ENCODE measurements at regions not wholly inside any gene's neighbourhood (a gene's known extent, or its start where the extent isn't known, plus 50 kb on each side); places are given as distances from the start of the nearest gene placed in this dataset.
"Not testable (repeated sequence)": the region's sequence is repeated elsewhere in the genome, so short reads cannot be mapped to it uniquely, and the experiment has no call there.

DNA sequence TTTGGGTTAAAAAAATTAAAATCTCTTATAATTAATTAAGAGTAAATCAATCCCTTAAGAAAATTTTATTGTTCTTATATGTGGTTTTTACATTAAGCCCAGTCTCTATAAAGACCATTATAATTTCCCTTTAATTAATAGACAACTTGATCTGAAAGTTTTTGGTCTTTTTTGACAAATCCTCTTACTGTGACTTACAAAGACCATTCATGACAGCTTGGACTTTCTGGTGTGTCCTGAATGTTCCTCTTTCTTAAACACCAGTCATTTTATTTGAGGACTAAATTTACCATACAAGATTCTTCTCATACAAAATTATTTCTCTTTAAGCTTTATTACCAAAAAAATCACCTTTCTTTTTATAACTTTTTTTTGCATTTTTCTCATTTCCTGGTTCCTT lies 368.3 kb downstream of the ADGRD1 start:
- no peak for DNase-seq

DNA sequence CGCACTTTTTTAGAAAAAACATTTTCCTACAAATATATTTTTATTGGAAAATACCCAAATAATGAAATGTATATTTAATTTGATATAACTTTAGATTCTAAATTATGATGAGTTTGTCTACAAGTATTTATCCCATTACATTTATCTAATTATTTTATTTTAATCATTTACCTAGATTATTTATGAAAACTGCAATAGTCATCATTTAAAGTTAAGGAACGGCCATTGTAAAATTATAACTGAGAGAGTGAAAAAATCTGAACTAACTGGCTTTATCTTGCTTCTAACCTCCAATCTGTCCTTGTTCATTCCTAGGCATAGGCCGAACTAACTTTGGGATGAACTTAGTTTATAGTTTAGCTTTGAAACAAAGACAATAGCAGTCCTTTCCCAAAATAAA lies 368.8 kb downstream of the ADGRD1 start:
- not testable (repeated sequence) for DNase-seq

DNA sequence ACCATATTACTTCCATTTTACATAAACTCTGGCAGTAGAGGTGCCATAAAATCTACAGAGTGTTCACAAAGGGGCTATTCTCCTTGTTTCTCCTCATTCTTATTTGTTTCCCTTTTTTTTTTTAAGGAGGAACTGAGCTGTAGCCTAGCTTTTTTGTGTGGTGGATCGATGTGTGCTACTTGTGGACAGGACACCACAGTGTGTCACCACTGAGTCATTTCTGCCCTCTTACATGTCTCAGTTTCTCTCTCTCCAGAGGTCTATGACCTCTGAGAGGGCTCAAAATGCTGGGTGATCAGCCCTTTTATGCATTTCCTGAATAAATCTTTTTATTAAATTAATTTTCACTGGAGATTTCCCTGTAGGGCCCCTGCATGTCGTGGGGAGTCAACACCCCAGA lies 370.2 kb downstream of the ADGRD1 start:
- DNase-seq = no peak

DNA sequence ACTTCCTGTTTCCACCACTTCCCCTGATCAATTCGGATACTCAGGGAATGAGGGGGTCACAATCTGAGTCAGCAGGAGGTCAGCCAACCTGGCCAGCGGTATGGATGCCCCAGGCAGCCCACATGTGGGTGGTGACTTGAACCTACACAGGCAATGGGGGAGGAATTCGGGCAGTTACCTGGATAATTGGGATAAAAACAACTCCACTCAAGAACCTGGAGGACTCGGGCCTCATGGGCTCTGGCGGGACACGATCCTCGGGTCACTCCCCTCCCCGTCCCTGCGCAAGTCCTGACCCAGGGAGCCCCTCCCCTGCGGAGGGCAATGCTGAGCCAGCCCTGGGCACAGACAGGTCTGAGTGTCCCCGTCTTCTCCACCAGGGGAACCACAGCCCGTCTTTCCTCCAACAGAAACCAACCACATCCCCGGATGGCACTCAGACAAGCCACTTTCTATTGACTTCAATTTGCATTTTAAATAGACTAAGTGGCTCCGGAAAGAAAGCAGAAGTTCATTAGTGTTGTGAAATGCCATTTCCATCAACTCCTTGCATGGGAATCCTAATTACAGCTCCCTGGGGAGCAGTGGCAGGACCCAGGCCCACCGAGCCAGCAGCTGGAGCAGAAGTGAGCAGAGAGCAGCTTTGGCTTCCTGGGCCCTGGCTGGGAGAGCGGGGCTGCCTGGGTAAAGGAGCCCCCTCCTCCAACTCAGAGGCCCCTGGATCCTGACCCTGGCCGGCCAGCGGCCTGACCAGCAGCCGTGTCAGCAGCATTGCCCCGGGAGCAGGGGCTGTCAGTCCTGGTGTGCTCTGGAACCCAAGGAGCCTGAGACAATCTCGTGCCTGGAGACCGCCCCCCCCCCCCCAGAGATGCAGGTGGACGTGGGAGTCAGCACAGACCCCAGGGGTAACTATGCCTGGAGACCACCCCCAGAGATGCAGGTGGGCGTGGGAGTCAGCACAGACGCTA lies 374.1 kb downstream of the ADGRD1 start:
- DNase-seq = no peak

DNA sequence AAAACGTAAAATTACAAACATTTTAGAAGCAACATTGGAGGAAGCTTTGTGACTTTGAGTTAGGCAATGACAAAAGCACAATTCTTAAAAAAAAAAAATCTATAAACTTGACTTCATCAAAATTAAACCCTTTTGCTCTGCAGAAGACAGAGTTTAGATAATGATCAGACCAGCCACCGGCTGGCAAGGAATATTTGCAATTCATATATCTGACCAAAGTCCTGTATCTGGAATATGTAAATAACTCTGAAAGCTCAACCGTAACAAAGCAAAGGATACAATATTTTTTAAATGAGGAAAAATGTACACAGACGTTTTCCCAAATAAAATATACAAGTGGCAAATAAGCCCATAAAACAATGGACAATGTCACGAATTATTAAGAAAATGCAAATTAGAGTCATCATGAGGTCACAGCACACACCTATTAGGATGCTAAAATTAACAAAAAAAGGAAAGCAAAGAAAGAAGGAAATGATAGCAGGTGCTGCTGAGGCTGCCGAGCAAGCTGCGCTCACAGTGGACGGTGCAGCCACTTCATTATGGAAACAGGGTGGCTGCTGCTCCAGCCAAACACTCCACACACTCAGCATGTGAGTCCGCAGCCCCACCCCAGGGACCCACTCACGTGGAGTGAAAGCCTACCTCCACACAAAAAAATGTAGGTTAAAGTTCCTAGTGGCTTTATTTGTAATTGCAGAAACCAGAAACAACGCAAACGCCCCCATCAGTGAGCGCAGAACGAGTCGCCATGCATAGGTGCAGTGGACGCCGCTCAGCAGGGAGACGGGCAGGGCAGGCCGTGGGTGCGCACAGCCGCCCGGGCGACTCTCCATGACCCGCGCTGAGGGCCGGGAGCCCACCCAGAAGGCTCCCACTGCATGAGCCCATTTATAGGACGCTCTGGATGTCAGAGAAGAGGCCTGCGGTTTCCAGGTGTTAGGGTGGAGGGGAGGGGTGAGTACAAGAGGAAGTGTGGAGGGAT lies 375.4 kb downstream of the ADGRD1 start:
- not testable (repeated sequence) for DNase-seq

DNA sequence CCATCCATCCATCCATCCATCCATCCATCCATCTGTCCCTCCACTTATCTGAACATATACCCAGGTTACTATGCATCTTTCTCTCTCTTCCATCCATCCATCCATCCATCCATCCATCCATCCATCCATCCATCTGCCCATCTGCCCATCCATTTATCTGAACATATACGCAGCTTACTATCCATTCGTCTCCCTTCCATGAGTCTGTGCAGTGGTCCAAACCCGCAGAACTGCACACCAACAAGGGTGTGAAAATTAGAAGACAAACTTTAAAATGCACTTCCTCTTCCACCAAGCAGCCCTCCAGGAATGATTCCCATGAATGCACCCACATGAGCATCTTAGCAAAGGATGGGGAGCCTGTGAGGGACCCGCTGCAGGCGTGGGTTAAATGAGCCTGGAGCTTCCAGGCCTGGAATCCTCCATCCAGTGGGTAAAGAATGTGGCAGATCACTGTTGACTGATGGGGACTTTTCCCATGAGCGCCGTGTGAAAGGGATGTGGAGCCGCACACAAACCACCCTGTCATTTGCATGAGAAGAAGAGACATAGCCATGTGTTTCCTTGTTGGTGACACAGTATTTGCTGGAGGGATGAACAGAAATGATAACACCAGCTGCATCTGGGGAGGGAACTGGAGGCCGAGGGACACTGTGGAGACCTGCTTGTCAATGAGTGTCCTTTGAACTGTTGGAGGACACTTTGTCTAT lies 376.6 kb downstream of the ADGRD1 start:
- DNase-seq = no peak

DNA sequence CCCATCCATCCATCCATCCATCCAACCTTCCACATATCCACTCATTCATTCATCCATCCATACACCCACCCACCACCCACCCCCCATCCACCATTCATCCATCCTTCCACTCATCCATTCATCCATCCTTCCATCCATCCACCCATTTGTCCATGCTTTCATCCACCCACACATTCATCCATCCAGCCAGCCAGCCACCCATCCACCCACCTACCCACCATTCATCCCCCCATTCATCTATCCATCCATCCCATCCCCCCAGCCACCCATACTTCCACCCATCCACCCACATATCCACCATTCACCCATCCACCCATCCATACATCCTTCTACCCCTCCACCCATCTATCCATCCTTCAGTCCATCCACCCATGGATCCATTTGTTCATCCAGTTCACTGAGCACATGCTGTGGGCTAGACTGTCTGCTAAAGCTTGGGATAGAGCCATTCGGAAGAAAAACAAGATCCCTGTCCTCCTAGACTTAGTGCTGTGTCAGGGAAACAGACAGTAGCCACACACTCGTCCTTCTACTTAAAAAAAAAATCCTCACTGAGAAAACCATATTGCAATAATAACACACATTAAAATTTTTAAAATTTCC lies 377.5 kb downstream of the ADGRD1 start:
- DNase-seq = no peak

DNA sequence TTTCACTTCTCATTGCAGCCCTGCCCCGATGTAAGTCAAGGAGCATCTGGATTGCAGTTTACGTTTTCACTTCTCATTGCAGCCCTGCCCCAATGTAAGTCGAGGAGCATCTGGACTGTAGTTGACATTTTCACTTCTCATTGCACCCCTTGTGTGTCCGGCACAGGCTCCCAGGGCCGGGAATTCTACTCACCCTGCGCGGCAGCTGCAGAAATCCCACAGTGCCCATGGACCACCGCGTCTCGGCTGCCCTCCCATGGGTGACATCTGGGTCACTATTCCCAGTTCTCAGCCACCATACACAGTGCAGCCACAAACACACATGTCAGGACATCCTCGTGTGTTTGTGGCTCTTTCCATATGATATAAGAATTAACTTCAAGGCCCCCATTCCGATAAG lies 378.5 kb downstream of the ADGRD1 start:
- no peak for DNase-seq

DNA sequence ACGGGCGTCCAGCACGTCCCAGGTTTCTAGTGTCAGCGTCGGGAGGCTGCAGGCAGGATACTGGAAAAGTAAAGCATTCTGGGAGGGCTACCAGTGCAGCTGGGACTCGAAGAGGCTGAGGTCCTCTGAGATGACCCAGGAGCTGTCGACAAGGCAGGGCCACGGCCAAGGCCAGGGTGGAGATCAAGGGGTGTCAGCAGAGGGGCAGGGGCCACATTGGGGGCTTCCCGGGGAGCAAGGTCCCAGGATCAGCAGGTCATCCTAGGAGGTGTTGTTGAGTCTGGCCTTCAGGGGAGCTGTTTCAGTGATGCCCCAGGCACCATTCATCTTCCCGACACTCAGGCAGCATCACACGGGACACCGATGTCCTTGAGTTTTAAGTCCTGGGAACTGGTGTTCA lies 377.8 kb upstream of the SFSWAP start:
- no peak for DNase-seq

DNA sequence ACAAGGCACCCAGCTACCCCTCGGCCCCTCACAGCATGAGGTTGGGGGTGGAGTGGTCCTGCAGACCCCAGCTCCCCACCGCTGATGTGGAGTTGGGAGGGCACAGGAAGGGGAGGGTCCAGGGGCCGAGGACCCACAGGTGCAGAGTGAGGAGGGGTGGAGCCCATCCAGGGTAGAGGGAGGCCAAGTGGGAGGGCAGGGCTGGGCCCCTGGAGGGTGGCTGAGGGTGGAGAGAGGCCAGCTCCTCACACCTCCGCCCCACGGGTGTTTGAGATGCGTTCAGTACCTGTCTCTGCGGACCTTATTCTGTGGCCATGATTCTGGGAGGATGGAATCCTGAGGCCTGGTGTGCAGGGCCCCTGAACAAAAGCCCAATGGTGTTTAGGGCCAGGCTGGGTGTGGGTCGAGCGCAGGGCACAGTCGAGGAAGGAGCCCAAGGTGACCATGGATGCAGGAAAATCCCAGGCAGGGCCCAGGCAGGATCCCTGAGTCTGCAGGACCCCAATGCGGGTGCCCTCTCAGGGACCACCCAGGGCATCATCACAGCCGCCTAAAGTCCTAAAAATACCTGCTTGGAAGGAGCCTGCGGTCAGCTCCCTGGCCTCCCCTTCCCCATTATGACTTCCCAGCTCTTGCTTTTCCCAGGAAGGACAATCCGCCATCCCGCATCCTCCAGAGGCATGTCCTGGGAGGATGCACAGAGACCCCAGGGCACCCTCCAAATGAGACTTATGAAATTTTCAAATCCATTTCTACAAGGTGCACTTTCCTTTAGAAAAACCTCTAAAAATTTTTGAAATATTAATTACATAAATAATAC lies 377.1 kb upstream of the SFSWAP start:
- DNase-seq = no peak

DNA sequence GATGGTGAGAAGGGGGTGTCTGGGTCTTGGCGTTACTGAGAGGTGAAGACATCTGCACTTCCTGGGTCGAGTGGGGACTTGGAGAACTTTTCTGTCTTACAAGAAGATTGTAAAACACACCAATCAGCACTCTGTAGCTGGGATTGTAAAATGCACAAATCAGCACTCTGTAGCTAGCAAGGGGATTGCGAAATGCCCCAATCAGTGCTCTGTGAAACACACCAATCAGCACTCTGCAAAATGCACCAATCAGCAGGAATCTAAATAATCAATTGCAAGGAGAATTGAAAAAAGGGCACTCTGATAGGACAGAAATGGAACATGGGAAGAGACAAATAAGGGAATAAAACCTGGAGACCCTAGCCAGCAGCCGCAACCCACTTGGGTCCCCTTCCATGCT lies 376.1 kb upstream of the SFSWAP start:
- DNase-seq = no peak

DNA sequence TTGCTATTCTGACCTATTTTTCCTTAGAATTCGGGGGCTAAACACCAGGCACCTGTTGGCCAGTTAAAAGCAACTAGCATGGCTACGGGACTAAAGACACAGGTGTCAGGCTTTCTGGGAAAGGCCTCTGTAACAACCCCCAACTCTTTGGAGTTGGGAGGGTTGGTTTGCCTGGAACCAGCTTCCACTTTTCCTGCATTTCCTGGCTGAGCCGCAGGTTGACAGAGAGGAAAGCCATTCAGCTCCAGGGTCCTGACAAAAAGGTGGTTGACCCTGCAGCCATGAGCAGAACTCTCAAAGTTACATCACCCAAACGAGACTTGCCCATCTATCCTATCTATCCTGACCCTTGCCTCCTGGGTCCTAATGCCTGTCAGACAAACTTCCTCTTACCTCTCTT lies 375.4 kb upstream of the SFSWAP start:
- no peak for DNase-seq

DNA sequence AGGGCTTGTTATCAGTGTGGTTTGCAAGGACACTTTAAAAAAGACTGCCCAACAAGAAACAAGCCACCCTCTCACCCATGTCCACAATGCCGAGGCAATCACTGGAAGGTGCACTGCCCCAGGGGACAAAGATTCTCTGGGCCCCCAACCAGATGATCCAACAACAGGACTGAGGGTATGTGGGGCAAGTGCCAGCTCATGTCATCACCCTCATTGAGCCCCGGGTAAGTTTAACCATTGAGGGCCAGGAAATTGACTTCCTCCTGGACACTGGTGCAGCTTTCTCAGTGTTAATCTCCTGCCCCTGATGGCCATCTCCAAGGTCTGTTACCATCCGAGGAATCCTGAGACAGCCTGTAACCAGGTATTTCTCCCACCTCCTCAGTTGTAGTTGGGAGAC lies 373.0 kb upstream of the SFSWAP start:
- DNase-seq = not testable (repeated sequence)

DNA sequence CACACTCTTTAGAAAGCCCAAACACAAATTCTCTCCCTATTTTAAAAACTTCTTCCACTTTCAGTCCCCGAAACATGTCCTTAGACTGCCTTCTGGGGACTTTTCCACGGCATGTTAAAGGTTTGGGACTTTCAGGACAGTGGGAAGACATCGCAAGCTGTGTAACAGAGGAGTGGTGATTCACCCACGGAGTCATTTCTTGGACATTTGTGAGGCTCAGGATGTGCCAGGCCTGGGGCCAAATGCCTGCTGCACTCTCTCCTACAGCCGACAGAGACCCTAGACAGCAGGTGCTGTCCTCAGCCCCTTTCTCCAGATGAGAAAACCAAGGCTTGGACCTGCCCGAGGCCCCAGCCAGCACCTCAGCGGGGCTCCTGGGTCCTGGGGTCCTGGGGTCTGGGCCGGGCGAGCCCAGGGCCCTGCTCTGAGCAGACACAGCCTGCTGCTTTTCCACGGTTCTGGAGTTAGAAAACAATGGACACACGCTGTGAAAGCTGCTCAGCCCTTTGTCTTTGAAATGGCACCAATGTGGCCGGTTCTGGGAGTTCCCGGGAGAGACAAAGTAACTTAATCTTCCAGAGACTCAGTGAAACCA lies 370.2 kb upstream of the SFSWAP start:
- DNase-seq = no peak

DNA sequence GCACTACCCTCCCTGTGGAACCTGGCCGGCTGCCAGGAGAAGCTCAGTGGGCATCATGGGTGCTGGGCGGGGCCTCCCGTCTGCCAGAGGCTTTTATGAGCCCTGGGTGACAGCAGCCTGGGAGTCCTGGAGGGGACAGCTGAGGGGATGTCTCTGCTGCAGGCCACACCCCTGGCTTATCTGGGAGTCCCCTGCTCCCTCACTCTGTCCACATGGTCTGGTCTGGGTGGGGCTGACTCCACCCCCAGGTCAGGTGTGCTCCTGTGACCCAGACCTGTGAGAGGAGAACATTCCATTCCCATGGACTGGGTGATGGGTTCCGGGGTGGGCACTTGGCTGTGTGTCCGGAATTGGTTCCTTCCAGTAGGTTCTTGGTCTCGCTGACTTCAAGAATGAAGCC lies 369.3 kb upstream of the SFSWAP start:
- DNase-seq = not testable (repeated sequence)

DNA sequence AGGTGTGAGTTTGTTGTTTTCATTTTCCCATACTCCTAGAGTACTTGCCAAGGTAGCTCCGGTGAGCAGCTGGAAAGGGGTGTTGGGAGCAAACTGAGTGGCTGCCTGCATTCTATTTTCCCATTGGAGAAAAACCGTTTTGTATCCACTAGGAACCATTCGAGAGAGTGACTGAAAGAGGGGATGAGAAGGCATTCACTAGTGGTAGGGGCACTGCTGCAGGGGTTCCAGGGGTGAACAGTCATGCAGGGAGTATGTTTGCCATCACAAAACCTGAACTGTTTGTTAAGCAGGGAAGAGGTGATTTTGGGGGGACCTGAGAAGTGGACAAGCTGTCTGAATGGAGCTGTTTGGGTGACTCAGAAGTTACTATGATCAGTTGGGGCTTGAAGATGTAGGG lies 367.5 kb upstream of the SFSWAP start:
- DNase-seq = not testable (repeated sequence)

DNA sequence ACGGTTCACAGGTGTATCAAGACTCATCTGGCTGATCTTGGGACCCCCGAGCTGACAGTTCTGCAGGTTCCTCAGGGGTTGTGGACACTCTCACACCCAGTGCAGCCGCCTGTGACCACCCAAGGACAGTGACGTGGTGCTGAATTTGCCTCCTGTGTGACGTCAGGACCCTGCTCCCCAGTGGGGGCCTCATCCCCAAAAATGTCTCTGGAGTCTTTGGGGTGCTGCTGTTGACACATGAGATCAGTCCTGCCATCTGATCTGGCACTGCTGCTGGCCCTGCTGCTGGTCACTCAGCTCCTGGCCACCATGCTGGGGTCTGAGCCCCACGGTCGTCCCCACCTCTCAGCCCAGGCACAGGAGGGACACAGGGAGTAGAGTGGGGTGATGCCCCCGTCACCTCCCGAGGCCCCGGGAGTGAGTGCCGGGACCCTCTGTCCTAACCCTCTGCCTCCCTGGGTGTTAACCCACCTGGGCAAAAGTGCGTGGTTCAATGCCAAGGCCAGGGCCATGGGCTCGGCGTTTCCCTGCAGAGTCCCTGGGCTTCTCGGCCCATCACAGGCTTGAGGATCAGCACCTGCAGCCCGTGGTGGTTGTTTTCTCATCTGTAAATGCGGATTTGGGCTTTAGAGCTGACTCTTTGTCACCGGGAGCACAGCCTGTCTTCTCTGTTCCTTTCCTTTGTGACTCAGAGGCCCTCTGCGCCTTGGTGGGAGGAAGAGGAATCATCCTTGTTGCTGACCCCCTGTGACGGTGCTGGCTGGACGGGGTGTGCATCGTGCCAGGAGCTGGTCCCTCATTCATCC lies 366.0 kb upstream of the SFSWAP start:
- not testable (repeated sequence) for DNase-seq

DNA sequence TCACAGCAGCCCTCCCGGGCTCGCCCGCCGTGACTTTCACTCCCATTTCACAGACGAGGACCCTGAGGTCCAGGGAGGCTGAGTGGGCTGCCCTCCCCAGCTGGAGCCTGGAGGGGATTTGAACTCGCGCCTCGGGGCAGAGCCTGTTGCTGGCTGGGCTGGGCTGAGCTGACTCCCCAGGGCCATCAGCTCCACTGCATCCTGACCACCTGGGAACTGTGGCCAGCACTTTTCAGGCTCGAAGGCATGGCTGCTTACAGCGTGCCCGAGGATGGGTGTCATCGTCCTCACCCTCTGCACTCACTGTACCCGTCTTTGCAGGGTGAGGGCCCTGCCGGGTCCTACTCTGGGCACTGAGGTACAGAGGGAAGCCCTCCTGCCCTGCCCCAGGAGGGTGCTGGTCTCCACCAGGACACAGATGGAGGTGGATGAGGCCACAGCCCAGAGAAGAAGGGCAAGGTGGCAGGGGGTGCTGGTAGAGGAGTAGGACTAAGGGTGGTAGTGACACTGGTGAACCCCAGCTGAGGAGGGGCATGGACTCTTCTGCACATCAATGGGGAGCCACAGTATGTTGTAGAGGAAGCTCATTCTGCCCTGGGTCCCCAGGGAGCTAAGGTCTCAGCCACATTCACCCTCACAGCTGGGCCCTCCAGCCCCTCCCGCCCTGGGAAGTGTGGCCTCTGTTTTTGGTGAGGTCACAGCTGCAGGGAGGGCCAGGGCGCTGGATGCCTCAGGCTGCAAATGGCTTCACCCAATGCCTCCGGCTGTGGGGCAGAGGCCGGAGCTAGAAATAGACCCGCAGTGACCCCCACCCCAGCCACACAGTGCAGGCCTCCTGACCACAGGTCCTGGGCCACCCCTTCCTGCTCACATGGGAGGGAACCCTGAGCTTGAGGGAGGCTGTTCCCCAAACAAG lies 365.1 kb upstream of the SFSWAP start:
- DNase-seq = no peak

All from CD4-positive, alpha-beta T cell treated with Interferon gamma for 1 hour (primary cell).